HepG2 (cell line): ENCODE measurements at regions not wholly inside any gene's neighbourhood (a gene's known extent, or its start where the extent isn't known, plus 50 kb on each side); places are given as distances from the start of the nearest gene placed in this dataset.

Source experiments
- SRSF4 ChIP-seq: fragments of 200-400 bp; formaldehyde crosslinking; IDR thresholded peaks from one replicate; pipeline ENCODE4 v1.6.1; 2018; ENCODE audit warnings: mild to moderate bottlenecking, low read depth, low read length, moderate library complexity; ENCODE audit not compliant: poor library complexity, severe bottlenecking
- ZNF24 ChIP-seq: fragments of 450-650 bp; IDR thresholded peaks from 2 replicates; pipeline ENCODE4 v1.6.1; 2017; ENCODE audit warnings: antibody characterized with exemption, mild to moderate bottlenecking

- TF ChIP-seq ZNF24 (no peak), SRSF4 (no peak)
Measured at GRCh38 chrX:16469870-16470269, 180.1 kb upstream of the S100G start.
